ENCODE measurements at regions not wholly inside any gene's neighbourhood (a gene's known extent, or its start where the extent isn't known, plus 50 kb on each side); places are given as distances from the start of the nearest gene placed in this dataset.

- DNase-seq = no peak
Observed at GRCh38 chr18:6465281-6465680, 50.6 kb upstream of the L3MBTL4 start.

DNA sequence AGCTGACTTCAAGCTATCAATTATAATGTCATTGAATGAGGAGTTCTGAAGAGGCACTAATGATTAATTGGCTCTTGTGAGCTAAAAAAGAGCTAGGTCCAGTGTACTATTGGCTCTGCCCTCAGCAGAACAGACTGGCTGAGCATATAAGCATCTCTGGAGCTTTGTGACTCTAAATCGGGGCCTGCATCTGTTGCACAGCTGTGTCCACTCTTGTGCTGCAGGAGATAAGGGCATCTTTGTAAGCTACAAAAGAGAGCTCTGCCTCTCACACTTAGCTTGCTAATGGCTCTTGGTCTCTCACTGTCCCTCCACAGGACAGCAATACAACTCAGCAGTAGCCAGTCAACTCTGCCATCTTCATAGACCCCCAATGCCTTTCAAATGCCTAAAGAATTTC, 61.5 kb upstream of the L3MBTL4 start:
- DNase-seq = no peak

DNA sequence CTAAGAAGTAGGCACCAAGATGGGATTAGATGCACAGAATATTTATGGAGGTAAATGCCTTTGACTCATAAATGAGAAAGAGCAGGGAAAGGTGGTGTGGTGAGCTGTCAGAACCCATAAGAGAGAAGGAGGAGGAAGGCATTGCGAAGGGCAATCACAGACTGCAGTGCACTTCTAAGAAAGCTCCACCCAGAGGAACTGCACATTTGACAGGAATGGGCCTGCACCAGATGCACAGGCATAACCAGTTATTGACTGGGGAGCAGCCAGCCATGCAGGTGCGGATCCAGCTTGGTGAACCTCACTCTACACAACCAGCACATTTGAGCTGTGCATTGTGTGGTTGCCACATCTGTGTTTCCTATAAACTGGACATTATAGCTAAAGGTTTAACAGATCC, 62.2 kb upstream of the L3MBTL4 start:
- DNase-seq = no peak

GRCh38 chr18:6478121-6478520, 63.4 kb upstream of the L3MBTL4 start:
- peak; percentile 56 for DNase-seq

- DNase-seq = no peak
Observed at GRCh38 chr18:6479699-6480098, 65.0 kb upstream of the L3MBTL4 start.

GRCh38 chr18:6482198-6482977, 67.7 kb upstream of the L3MBTL4 start:
- peak; percentile 69 for DNase-seq

GRCh38 chr18:6484659-6485058, 69.9 kb upstream of the L3MBTL4 start:
- no peak for DNase-seq

DNA sequence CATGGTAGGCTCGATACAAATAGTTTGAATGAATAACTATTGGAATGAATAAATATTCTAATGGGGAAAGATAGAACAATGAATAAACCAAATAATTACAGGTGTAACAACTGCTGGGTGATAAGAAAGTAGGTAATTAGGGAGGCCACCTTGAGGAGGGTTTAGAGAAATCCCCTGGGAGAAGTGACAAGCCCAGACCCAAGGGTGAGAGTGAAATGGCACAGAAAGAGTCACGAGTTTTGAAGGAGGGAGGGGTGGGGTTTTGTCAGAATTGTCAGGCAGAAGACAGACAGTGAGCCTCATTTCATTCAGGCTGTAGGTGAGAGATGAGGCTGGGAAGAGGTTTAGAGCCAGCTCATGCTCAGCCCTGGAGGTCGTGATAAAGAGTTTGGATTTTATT, 71.6 kb upstream of the L3MBTL4 start:
- DNase-seq = no peak

DNA sequence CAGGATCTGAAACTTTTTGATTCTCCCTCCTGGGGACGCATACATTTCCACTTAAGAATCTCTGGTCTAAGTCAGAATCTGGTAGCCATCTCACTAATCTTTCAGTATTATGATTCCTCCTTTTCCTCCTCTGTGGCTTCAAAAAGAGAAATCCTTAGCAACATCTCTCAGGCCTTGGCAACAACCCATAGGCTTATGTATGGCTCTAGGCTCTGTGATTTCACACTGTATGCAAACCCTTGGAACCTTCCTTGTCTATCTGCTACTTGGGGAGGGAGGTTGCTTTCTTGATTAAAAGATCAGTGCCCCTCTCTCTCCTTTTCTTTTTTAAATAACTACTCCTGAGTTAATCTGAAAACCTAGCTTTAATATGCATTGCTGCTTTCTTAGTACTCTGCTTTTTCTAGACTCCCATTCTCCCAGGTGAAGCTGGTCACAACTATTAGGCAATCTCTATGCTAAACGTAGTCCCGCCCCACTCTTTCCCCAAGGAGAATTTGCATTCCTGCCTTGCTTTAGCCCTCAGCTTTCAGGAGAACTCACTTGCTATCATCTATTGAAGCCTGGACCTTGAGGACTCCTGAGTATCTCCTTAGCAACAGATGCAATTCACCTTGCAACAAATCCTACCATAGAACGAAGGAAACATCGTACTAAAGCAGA, 72.2 kb upstream of the L3MBTL4 start:
- no peak for DNase-seq

DNA sequence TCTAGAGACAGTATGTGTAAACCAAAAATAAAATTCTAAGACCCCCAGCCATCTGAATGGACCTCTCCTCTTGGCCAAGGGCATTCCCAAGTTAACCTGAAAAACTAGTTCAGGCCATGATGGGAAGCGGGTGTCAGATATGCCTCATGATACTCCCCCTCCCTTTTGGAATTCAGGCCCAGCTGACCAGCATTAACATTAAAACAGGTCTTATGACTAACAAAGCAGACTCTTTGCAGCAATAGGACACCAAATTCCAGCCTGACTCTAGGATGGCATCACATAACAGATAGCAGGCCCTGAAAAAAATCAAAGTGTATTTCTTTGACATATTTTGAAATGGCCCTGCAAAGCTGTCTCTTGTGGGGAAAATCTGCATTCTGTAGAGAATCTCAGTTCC, 73.3 kb upstream of the L3MBTL4 start:
- DNase-seq = no peak

DNA sequence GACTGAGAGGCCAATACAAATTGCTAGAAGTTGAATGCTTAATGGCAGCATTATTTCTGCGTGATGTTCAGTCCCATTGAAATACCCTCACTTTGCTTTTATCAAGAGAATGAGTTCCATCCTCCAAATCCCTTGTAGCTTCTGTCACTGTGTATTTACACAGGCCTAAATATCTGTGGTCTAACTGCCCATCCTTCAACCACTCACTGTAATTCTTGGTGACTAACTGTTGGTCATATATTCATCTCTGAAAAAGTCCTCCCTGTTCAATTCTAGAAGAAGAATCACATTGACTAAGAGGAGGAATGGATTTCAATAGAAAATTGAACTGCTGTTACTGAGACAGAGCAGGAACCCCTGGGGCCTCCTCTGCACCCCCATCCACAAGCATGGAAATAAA, 74.2 kb upstream of the L3MBTL4 start:
- no peak for DNase-seq

- DNase-seq = no peak
Observed at GRCh38 chr18:6489977-6490376, 75.3 kb upstream of the L3MBTL4 start.

GRCh38 chr18:6493194-6493593, 78.5 kb upstream of the L3MBTL4 start:
- no peak for DNase-seq

DNA sequence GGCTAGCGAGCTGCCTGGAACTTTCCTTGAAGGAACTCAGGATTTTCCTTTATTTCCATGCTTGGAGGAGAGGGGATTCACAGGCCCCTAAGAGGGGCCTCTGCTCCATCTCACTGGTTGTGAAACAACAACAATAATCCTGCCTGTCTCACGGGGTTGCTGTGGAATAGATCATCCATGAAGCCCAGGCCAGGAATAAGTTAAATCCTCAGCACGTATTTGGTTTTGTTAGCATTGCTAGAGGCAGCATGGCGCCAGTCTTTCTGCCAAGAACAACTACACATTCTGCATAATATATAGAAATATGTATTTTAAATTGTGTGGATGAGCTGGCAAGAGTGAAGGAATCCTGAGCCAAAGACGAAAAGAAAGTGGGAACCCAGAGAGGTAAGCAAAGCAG, 80.8 kb upstream of the L3MBTL4 start:
- peak; percentile 43 for DNase-seq

GRCh38 chr18:6497543-6497942, 82.8 kb upstream of the L3MBTL4 start:
- DNase-seq = no peak

DNA sequence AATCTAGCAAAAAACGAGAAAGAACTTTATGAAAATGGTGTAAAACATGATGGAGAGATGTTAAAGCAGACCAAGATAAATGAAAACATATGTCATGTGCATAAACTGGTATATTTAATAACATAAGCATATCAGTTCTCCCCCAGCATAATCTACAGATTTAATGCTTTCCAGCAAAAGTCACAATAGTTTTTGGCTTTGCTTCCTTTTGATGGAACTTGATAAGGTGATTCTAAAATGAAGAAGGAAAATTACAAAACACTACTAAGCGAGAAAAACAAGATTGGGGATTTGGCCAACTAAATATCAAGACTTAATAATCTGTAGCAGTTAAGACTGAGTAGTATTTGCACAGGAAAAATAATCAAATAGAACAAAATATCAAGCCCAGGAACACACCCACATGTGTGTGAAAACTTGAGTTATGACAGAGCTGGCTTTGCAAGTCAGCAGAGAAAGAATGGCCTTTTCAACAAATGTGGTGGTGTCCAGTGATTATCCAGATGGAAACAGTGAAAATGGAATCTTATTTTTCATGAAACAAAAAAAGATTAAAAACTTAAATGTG, 83.7 kb upstream of the L3MBTL4 start:
- DNase-seq = no peak

DNA sequence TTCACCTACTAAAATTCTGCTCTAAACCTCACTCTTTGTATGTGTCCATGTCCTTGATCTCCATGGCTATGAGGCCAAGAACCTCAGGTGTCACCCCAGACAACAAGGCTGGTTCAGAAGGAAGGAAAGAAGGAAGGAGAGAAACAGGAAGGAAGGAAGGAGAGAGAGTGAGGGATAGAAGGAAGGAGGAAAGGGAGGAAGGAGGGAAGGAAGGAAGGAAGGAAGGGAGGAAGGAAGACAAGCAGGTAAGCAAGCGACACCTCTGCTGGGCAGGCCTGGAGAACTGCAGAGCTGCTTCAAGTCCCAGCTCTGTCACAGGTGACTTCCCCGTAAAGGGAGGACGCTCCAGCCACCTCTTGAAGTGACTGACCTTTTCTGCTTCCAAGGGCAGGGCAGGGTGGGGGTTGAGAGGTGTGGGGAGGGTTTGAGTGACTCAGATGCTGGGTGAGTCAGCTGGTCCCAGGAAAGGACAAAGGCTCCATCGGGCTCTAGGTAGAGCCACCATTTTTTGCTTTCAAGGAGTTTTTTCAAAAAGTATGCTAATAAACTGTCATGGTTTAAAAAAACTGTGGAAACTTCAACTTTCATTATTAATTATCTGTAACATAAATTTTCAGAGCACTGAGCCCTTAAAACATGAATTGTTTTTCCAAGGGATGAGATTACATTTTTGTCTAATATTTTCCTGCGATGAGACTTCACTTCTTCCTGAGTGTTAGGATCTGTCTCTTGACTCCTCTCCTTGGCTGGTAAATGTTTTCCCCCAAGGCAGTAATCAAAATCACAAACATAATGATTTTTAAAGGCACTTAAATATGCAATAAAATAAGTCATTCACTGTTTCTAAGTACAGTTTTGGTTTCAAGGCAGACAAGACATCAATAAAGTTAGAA, 90.1 kb upstream of the L3MBTL4 start:
- no peak for DNase-seq

GRCh38 chr18:6505498-6505875, 90.8 kb upstream of the L3MBTL4 start:
- DNase-seq = no peak

DNA sequence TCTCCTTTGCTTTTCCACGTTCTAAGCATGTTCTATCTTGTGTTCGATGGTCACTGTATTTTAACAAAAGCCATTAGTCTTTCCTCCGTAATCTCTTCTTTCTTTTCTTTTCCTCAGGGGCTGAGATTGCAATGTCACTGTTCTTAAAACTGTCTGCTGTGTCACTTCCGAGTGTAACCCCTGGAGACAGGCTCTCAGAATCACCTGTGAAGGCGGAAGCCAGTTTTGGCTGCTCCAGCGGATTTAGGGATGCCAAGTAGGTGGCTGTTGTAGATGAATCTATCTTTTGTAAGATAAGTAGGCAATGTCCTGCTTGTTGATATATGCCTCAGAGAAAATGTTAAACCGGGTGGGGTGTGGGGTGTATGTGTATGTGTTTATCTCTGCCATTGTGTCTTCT, 94.7 kb upstream of the L3MBTL4 start:
- no peak for DNase-seq

DNA sequence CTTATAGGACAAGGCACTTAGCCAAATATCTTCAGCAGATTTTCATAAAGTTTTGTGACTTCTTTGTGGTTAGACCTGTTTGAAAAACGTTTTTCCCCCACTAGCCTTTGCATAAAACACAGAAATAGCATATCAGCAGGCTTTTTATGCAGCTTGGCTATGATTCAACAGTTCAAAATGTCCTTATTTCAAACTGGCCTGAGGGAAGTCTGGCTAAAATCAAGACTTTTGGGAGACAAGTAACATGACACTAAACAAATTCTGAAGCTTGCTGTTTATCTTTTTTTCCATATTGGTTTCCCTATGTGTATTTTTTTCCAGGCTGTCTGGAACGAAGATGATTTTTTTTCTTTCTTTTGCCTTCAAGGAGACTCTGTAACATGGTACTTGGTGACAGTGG, 95.1 kb upstream of the L3MBTL4 start:
- no peak for DNase-seq

GRCh38 chr18:6520901-6521300, 106.2 kb upstream of the L3MBTL4 start:
- DNase-seq = no peak

DNA sequence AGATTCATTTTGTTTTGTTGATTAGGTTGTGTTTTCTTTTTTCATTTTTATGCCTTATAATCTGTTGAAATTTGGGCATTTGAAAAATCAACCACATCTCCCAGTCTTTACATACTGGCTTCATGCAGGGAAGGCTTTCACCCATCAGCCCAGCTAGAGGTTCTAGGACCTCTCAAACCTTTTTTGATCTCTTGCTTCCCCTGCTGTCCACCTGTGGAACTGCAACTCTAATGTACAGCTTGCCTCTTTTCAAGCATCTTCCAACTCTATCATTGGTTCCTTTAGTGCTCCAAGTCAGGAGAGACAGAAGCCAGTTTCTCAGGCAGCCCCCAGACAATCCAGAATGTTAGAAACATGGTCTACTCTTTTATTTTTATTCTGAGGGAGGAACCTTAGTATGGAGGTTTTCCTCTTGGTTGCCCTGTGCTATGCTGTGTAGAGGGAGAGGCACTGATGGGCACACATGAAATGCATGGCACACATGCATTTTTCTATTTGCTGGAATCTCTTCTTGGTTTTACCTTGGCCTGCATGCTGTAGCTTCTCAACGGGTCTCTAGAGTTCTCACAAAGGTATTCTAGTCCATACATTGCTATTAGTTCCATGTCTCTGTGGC, 107.2 kb upstream of the L3MBTL4 start:
- DNase-seq = no peak

Data from muscle of arm (tissue), 1 donor.